GM19035 (cell line): ENCODE measurements at regions not wholly inside any gene's neighbourhood (a gene's known extent, or its start where the extent isn't known, plus 50 kb on each side); places are given as distances from the start of the nearest gene placed in this dataset.
"Not testable (repeated sequence)": the region's sequence is repeated elsewhere in the genome, so short reads cannot be mapped to it uniquely, and the experiment has no call there.

Experiments
- ATAC-seq: cut with Tn5 transposase; IDR thresholded peaks from one replicate; pipeline ENCODE4 v1.9.1; 2021; ENCODE audit not compliant: unreplicated experiment

DNA sequence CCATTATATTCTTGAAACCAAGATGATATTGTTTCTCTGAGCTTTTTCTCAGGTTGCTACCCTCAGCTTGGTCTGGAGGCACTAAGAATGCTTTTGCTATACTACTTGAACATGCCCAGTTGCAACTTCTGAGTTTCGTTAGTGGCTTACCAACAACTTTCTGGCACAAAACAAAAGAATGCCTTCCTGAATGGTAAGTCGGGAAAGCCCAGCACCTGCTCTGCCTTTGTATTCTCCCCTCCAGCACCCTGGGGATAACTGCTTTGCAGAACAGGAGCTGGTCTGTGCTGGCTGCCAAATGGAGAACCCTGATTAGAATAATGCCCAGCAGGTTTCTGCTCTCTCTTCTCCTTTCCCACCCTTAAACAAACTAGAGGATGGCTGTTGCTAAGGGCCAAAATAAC is 149.3 kb downstream of the TGFB2 start:
- no peak for ATAC-seq

DNA sequence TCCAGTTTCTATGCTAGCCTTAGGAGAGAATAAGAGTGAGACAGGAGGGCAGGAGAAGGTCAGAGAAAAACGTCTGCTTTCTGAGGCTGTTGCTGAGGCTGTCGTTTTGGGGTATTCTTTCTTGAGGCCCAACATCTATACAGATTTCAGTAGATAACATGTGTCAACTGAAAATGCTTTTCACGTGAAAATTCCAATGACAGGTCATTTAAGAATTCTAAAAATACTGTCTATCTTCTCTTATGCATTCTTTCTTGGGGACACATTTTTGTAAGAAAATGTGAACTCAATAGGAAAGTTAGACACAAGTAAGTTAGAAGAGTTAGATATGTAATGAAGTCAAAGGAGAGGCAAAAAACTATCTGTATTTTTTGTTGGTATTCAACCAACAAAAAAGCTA is 150.8 kb downstream of the TGFB2 start:
- no peak for ATAC-seq

DNA sequence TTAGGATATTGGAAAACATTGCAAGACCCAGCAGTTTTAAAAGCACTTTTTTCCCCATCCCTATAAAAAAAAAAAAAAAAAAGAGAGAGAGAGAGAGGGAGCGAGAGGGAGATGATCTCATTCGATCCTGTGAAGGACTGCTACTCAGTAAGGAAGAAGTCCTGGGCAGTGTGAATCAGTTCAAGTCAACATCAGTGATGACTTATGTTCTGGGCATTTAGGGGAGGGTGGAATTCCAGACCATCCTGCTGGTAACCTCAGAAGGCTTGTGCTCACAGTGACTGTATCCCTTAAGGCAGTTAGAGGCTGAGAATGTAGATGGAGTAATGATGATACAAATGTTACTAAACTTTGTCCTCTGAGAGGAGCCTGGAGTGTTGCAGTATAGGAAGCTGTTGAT is 151.4 kb downstream of the TGFB2 start:
- ATAC-seq: no peak

DNA sequence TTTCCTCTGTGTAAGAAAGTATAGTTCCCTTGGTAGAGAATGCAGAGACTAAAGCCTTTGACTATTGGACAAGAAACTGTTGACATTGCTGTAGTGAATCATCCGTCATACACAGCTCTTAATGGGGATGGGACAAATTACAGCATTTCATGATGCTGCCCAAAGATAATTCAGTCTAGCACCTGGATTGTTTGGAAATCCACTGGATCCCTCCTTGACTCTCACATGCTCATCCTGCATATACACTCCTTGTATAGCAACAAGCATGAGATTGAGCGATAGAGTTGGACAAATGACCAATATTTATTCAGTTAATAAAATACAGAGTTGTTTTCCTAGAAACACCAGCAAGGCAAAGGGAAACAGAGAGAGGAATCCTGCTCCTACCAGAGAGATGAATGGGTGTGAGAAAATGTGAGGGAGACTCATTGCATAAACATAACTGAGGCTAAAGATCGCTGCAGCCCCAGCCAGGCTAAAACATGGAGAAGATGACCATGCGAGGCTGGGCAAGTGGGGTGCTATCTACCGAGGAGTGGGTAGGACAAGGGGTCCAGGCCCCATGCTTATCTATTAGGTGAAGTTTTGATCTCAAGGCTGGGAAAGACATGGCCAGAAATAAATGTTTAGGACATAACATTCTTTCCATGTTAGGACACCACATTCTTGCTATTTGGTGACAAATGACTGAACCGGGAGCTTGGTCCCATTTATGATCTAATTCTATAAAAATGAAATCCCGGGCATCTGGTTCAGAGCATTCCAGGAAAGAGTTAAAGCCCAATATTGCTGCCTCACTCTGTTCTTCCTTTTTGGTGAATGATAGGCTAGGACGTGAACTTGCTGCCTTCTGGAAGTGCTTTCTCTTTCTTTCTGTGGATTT is 153.2 kb downstream of the TGFB2 start:
- no peak for ATAC-seq

DNA sequence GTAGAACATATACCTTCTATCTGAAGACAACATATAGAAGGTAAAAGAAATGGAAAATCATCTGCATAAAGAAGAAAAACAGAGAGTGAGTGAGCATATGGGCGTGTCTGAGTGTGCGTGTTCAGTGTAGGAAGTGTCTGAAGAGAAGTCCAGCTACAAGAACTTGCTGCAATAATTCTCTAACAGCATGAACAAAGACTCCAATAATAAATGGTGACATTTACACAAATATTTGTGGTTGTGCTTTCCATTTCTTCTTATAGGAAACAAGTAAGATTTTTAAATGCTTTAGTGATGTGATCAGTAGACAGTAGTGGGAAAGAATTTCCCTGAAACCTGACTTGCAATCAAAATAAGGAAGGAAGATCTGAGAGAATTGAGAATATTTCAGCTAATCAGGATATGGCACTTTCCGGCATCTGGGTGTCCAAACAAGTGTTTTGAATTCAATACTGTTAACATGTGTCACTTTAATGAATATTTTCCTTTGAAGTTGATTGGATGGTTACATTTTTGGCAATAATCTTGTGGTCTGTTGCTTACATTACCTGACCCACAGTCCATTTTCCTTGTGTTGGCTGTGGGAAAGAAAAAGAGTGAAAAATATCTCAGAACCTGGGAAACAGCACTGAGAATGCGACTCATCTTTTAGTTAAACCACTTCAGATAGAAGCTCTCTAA is 154.0 kb downstream of the TGFB2 start:
- ATAC-seq: no peak

DNA sequence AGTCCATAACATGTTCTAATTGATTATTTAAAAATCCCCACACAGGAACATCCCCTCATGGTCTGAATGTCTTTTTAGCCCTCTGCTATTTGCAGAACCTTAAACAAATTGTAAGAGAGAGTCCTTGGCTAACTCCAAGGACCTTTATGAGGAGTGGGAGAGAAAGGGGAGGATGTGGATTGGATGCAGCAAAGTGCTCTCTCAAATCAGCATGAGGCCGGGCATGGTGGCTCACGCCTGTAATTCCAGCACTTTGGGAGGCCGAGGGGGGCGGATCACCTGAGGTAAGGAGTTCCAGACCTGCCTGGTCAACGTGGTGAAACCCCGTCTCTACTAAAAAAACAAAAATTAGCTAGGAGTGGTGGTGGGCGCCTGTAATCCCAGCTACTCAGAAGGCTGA is 154.8 kb downstream of the TGFB2 start:
- no peak for ATAC-seq

DNA sequence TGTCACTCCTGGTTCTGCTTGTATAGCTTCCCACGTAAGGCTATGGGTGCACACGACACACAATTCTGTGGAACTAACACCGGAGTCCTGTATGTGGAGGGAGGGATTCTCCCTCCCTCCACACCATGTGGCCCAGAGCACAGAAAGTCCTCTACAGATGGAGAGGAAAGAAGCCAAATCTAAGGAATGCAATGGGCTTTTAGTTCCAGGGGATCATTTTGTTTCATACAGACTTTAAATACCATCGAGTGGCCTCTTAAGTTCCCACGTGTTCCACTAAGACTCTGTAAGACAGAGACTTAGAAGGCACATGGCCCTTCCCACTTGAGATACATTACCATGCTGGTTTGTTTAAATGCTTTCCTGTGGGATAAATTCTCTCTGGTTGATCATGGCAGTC is 156.0 kb downstream of the TGFB2 start:
- ATAC-seq: no peak

DNA sequence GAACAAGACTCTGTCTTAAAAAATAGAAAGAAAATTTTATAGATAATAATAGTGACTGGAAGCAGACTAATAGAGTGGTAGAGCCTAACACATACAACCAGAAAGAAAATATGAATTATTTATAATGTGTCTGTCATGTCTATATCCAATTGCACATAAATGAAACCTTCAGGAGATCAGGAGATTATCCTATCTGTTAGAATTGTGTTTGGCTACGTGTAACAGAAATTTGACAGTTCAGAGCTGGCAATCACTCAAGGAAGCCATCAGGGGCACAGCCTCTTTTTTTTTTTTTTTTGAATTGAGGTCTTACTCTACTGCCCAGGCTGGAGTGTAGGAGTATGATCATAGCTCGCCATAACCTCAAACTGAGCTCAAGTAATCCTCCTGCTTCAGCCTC is 157.2 kb downstream of the TGFB2 start:
- ATAC-seq: no peak

DNA sequence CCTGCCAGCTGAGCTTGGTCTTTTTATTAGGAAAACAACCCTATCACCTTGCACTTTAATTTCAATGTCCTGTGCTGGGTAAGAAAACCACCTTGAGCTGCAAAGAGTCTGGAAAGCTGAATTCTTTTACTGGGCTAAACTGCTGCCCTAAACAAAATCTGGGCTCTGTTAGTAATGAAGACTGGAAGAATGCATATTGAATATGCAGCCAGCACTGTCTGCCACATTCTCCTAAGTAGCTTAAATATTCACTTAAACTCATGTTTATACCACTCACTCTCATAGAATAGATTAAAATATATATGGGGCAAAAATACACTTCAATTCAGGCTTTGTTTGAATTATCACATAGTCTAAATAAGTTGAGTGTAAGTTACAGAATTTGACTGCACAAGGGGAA is 158.0 kb downstream of the TGFB2 start:
- ATAC-seq: no peak

DNA sequence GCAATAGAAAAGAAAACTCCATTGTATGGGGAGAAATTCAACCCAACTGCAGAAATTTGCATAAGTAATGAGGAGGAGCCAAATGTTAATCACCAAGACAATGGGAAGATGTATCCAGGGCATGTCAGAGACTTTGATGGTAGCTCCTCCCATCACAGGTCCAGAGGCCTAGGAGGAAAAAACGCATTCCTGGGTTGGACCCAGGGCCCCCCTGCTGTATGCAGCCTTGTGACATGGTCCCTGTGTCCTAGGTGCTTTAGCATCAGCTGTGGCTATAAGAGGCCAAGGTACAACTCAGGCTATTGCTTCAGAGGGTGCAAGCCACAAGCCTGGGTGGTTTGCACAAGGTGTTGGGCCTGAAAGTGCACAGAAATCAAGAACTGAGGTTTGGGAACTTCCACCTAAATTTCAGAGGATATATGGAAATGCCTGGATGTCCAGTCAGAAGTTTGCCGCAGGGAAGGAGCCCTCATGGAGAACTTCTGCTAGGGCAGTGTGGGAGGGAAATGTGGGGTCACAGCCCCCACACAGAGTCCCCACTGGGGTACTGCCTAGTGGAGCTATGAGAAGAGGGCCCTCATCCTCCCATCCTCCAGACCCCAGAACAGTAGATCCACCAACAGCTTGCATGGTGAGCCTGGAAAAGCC is 162.3 kb downstream of the TGFB2 start:
- ATAC-seq: no peak

DNA sequence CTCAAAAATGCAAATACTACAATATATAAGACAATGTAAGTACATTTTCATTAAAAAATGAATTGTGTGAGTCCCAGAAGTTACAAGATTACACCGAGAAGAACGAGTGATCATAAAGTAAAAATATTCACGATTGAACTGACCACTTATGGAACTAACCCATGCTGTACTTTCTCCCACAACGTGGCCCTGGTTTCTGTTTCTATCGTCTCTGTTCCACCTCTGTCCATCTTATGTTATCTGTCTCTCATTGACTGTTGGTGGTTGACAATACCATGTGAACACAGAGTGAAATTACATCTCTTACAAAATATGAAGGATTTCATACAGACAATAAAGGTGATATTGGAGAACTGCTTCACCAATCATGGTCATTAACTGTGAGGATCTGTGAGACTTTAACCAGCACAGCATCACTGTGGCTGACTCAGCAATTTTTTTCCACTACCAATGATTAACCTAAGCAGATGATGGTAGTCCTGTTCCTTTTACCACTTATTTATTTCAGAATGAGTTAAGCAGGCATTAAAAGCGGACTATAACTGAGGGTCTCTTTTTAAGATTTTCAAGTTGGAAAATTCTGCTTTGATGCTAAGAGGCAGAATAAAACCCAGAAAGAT is 165.1 kb downstream of the TGFB2 start:
- peak; percentile 61 for ATAC-seq

DNA sequence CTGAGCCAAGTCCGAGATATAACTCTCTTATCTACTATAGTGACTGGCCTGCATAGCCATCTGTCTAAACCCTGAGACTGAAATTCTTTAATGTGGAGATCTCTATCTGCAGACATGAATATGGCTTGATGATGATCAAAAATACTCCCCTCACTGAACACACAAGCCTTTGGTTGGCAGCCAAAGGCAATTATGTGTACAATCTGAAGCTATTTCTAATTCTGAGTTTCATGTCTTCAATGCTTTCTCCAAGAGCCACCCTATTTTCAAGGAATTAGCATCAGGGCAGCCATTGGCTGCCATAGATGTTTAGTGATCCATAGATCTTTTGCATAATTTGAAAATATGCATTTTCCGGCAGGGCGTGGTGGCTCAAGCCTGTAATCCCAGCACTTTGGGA is 168.2 kb downstream of the TGFB2 start:
- ATAC-seq: no peak

DNA sequence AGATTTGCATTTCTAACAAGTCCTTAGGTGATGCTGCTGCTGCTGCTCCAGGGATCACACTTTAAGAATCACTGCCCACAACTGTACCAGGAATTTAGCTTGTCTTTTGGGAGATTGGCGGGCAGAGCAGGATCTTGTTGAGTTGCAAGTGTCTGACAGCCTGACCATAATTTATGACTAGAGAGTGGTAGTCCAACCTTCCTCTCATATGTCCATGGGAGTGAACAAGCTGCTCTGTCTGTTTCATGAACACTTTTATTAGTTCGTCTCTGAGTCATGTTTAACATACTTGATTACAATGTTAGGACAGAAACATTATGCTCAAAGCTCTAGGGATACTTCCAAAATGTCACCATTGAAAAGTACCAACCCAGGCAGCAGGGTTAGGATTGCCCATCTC is 169.6 kb downstream of the TGFB2 start:
- no peak for ATAC-seq

DNA sequence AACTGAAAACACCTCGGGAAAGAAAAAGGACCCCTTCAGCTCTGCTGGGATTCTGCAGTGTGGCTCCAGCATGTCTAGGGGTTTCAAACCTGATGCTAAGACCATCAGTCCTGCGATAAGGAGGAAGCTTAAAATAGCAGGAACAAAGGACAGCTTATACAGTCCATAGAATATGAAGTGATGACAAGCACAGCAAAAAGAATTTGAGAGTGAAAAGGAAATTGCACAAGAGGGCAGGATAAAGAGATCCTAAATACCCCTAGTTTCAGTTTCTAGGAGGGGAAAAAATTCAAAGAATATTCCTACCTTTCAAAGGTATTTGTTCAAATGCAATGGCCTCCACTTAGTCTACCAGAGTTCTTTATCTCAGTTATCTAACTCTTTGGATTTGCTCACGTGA is 171.4 kb downstream of the TGFB2 start:
- ATAC-seq: no peak

DNA sequence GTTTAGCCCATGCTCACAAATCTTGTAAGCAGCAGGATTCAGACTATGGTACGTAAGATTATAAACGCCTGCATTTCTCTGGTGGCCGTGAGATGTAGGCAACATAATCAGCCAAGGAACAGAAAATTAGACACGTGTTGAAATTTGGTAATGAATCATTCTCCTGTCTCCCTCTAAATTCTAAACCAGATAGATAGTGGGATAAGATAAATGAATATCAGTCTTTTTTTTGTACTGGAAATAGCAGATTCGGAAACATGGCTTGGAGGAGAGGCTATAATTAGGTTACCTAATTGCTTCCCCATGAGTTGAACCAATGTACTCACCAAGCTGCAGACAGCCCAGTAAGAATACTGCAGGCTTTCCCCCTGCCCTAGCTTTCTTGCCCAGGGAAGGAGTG is 172.3 kb downstream of the TGFB2 start:
- ATAC-seq: no peak

DNA sequence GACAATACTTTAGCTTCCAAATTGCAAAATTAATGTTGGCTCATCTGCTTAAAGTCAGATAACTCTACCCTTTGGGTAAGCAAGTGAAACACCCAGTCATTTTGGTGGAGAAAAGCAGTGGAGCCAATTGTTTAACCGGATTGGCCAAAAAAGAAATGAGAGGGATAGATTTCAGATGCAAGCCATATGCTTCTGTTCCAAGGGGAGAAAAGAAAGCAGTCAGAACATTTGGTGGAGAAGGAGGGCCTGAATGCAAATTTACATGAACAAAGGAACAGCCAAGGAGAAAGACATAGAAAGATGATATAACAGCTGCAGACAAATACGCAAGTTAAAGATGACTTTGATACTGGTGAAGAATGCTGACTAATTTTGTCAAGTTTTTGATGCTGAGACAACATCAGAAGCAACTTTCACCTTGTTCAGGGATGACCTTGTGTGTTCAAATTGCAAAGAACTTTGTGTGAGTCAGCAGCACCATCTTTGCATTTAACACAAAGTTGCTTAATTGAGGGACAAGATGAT is 173.1 kb downstream of the TGFB2 start:
- ATAC-seq: no peak

DNA sequence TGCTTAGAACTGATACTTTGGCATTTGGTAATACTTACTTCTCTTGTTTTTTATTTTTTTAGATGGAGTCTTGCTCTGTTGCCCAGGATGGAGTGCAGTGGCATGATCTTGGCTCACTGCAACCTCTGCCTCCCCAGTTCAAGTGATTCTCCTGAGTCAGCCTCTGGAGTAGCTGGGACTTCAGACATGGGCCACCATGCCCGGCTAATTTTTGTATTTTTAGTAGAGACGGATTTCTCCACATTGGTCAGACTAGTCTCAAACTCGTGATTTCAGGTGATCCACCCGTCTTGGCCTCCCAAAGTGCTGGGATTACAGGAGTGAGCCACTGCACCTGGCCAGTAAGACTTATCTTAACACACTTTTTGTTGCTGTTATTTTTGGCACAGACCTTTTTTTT is 175.5 kb downstream of the TGFB2 start:
- ATAC-seq: not testable (repeated sequence)

DNA sequence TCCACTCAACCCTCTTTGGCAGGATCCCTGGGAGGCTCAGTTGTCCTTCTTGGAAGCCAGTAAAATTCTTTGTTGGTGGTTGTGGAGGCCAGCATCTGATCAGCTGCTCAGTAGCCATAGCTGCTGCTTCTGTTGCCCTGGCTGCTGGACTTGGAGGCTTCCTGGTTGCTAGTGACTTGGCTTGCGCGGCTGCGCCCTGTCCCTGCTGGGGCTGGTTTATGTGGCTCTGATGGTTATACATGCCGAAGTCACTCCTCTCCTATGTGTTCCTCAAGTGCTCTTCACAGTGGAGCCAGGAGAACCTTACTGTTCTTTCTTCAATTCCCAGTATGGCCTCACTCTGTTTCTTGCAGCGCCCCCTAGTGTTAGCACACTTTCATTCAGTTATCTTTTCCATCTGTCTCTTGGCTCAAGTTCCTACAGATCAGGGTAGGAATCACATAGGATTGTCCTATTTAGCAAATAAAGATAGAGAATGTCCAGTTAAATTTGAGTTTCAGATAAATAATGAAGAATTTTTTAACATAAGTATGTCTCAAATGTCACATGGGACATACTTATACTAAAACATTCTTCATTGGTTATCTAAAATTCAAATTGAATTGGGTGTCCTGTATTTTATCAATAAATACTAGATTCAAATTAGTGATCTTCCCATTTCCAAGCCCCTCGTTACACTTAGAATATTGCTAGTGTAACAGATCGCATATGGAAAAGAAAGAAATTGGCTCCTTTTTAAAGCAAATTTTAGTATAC is 176.5 kb downstream of the TGFB2 start:
- peak; percentile 54 for ATAC-seq

DNA sequence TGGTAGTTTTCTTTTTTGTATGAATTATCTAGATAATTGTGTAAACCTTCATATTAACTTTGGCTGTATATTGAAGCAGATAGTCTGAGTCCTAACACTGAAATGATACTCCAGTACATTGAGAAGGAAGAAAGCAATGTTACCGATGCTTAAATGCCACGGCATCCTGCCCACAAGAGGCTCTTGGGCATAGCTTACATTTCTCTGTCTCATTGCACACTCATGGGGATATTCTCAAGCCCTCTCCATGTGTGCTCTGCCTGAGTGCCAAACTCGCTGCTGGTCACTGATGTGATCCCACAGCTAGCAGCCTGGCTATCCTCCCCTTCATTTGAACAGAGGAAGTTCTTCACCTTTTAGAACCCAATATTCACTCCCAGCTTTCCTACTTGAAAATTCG is 179.4 kb downstream of the TGFB2 start:
- ATAC-seq: no peak

DNA sequence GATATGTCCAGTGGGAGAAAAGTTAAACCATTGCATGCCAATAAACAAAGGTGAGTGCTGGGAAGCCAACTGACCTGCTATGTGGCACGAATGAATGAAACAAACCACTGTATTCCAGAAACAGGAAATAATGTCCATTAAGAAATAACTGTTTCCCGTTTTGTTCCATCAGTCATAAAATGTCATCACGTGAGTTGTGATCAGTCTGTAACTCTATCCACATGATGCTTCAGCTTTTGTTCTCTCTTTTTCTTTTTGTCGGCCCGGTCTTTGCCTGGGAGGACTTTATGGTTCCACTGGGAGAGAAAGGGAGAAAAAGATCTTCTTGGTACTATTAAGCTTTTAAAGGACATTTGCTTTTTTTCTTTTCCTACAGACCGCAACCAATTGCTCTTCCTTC is 179.9 kb downstream of the TGFB2 start:
- no peak for ATAC-seq
